ENCODE measurements at regions not wholly inside any gene's neighbourhood (a gene's known extent, or its start where the extent isn't known, plus 50 kb on each side); places are given as distances from the start of the nearest gene placed in this dataset.
A peak's percentile ranks its signal among the peaks of the same experiment; 100 is the strongest.

DNA sequence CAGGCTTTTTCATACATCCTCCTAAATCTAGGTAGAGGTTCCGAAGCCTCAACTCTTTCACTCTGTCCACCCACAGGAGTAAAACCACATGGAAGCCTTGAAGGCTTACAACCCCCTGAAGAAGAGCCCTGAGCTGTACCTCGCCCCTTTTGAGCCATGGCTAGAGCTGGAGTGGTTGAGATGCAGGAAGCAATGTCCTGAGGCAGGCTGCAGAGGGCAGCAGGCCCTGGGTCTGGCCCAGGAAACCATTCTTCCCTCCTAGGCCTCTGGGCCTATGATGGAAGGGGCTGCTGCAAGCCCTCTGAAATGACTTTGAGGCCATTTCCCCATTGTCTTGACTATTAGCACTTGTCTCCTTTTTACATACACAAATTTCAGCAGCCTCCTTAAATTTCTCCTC lies 1503.0 kb downstream of the KCNT2 start:
- no peak for FAIRE-seq
- no peak for DNase-seq (ENCODE audit: low spot score)

GRCh38 chr1:195097316-195097715 lies 1510.9 kb downstream of the KCNT2 start:
- DNase-seq (ENCODE audit: low spot score), result peak; percentile 36
- FAIRE-seq, result peak; percentile 33

DNA sequence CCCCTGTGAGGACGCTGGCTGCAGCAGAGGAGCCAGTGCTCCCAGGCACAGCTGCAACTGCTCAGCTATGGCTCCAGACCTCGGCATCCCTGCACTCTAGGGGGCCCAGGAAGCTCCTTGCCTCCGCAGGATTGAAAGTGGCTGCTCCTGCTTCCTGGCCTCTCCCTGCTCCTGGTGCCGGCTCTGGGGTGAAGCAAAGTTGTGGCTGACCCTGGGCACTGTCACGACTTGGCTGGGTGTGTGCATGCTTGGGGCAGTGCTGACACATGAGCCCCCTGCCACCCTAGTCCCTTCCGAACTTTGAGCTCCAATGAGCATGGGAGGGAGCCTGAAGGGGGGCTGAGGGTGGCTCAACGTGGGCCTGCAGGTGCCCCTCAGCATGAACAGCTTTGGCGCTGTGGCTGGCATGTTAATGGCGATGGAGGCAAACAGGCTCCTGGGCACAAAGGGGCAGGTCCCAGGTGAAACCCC lies 1512.2 kb downstream of the KCNT2 start:
- DNase-seq (ENCODE audit: low spot score) (no peak), FAIRE-seq (no peak)

- DNase-seq (ENCODE audit: low spot score), result no peak
- FAIRE-seq, result no peak
Observed at GRCh38 chr1:195085196-195085595, 1523.0 kb downstream of the KCNT2 start.

GRCh38 chr1:195082183-195082582 lies 1526.1 kb downstream of the KCNT2 start:
- DNase-seq (ENCODE audit: low spot score), result no peak

GRCh38 chr1:195076682-195077081 lies 1531.6 kb downstream of the KCNT2 start:
- DNase-seq (ENCODE audit: low spot score) (no peak), FAIRE-seq (no peak)

More at GRCh38 chr1:195082183-195082582, 1526.1 kb downstream of the KCNT2 start:
- FAIRE-seq, result no peak

GRCh38 chr1:195075973-195076372 lies 1532.3 kb downstream of the KCNT2 start:
- DNase-seq (ENCODE audit: low spot score), result no peak
- FAIRE-seq, result no peak

DNA sequence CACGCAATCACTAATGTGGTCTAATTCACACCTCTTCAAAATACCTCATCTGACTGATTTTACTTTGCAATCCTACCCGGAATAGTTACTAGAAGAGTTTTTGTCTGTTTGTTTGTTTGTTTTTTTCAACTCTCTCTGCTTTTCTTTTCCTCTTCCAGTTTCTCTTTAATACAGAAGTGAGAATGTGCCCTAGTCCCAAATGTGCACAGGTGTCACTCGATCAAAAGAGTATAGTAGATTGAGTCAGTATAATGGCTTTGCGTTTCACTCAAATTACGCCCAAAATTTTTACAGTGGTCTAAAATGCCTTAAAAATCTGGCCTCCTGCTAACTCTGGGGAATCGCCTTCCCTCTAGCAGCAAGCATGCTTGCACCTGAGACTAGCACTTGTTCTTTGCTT lies 1536.8 kb downstream of the KCNT2 start:
- DNase-seq (ENCODE audit: low spot score) (no peak), FAIRE-seq (no peak)

GRCh38 chr1:195065437-195065836 lies 1542.8 kb downstream of the KCNT2 start:
- no peak for FAIRE-seq
- DNase-seq (ENCODE audit: low spot score), result no peak

GRCh38 chr1:195064358-195064757 lies 1543.9 kb downstream of the KCNT2 start:
- DNase-seq (ENCODE audit: low spot score), result no peak
- FAIRE-seq, result no peak

DNA sequence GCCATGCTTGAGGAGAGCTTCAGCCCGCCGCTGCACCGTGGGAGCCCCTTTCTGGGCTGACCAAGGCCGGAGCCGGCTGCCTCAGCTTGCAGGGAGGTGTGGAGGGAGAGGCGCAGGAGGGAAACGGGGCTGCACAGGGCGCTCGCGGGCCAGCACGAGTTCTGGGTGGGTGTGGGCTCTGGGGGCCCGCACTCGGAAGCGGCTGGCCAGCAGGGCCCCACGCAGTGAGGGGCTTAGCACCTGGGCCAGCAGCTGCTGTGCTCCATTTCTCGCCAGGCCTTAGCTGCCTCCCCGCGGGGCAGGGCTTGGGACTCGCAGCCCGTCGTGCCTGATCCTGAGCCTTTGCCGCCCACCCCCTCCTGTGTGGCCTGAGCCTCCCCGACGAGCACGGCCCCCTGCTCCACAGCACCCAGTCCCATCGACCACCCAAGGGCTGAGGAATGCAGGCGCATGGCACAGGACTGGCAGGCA lies 1554.0 kb downstream of the KCNT2 start:
- FAIRE-seq, result no peak
- no peak for DNase-seq (ENCODE audit: low spot score)

- DNase-seq (ENCODE audit: low spot score) (no peak), FAIRE-seq (no peak)
Observed at GRCh38 chr1:195053478-195053877, 1554.8 kb downstream of the KCNT2 start.

- FAIRE-seq (no peak), DNase-seq (ENCODE audit: low spot score) (no peak)
Observed at GRCh38 chr1:195047772-195048171, 1560.5 kb downstream of the KCNT2 start.

DNA sequence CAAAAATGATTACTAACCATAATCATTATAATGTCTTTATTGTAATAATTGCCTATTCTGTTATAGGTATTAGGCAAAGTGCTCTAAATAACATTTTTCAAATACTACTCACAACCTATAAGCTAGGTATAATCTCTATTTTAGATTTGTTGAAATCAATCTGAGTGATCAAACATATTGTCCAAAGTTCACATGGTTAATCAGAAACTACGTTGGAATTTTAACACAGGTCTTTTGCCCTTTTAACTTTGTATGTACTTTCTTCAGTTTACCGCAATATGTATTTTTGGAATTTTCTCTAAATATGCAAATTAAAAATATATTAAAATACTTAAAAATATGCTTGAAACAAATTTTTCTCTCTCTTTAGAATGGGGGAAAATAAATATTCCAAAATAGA lies 1563.2 kb downstream of the KCNT2 start:
- FAIRE-seq, result no peak
- no peak for DNase-seq (ENCODE audit: low spot score)

DNA sequence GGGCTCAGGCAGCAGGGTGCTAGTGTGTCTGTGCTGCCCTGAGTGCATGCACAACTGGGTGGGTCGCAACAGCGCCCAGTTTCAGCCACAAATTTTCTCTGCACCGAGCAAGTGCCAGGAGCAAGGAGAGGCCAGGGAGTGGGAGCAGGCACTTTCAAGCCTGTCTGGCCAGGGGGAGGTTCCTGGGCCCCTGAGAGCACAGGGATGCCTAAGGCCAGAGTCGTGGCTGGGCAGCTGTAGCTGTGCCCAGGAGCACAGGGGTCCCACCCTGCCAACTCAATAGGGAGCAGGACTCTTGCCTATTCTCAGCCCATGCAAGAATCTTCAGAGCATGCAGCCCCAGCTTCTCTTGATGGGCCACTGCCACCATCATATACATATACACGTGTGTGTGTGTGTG lies 1577.4 kb downstream of the KCNT2 start:
- no peak for FAIRE-seq

DNA sequence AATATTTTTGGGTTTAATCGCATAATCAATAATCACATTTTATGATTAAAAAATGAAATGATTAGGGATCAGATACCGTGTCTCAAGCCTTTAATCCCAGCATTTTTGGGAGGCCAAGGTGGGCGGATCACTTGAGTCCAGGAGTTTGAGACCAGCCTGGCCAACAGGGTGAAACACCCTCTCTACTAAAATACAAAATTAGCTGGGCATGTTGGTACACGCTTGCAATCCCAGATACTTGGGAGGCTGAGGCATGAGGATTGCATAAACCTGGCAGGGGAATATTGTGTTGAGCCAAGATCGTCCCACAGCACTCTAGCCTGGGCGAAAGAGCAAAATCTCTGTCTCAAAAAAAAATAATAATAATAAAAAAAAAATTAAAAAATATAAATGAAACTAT lies 1581.4 kb downstream of the KCNT2 start:
- FAIRE-seq (no peak), DNase-seq (ENCODE audit: low spot score) (no peak)

More for the DNA sequence above, 1577.4 kb downstream of the KCNT2 start:
- DNase-seq (ENCODE audit: low spot score), result no peak

GRCh38 chr1:195019385-195019784 lies 1588.9 kb downstream of the KCNT2 start:
- peak; percentile 17 for DNase-seq (ENCODE audit: low spot score)
- FAIRE-seq, result no peak

GRCh38 chr1:195012995-195013394 lies 1595.2 kb downstream of the KCNT2 start:
- FAIRE-seq (no peak), DNase-seq (ENCODE audit: low spot score) (no peak)

GRCh38 chr1:195005338-195005737 lies 1602.9 kb downstream of the KCNT2 start:
- no peak for FAIRE-seq
- DNase-seq (ENCODE audit: low spot score), result no peak

- no peak for DNase-seq (ENCODE audit: low spot score)
- no peak for FAIRE-seq
Observed at GRCh38 chr1:194990483-194990882, 1617.8 kb downstream of the KCNT2 start.

GRCh38 chr1:194975913-194976312 lies 1632.3 kb downstream of the KCNT2 start:
- DNase-seq (ENCODE audit: low spot score) (peak; percentile 26), FAIRE-seq (no peak)

DNA sequence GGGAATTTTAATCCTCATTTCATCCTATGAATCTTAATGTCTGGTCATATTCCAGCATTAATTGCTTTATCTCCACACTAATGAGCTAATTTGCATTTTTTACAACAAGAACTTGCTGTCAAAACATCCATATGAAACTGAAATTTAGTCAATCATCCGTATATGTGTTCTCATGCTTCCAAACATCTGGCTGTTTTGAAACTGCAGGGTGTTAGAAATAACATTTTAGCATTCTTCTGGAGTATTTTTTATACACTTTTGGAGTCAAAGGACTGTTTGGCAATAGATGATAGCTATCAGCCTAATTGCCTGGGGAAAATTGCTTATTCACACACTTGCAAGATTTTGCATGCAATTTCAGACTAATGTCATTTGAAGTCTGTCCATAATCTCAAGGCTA lies 1639.3 kb downstream of the KCNT2 start:
- DNase-seq (ENCODE audit: low spot score), result no peak
- no peak for FAIRE-seq

DNA sequence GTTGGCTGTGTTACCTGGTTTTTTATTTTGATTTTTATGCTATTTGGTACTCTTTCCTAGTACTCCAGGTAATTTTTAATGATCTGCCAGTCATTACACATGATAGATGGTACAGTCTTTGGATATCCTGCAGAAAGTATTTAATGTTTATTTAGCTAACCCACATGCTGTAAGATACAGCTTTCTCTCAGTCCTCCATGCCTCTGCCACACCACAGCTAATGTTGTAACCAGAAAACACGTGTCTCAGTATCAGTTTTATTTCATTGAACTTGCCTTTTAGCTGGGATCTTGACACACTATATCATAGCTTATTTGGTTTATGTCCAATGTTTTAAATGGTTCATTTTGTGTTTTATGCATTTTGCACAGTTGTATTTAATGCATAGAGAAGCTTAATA lies 1648.4 kb downstream of the KCNT2 start:
- FAIRE-seq, result no peak
- no peak for DNase-seq (ENCODE audit: low spot score)

- FAIRE-seq (no peak), DNase-seq (ENCODE audit: low spot score) (no peak)
Observed at GRCh38 chr1:194952171-194952570, 1656.1 kb downstream of the KCNT2 start.

All from RCC 7860 (cell line).